GM12872 (cell line): ENCODE measurements at regions not wholly inside any gene's neighbourhood (a gene's known extent, or its start where the extent isn't known, plus 50 kb on each side); places are given as distances from the start of the nearest gene placed in this dataset.

ENCODE experiments used
- TF ChIP-seq, protein P1 (sequence below): IDR thresholded peaks from 3 replicates; pipeline ENCODE4 v1.5.1; 2011; ENCODE audit warnings: low read depth, mild to moderate bottlenecking, low read length, moderate library complexity; ENCODE audit not compliant: insufficient read depth

DNA sequence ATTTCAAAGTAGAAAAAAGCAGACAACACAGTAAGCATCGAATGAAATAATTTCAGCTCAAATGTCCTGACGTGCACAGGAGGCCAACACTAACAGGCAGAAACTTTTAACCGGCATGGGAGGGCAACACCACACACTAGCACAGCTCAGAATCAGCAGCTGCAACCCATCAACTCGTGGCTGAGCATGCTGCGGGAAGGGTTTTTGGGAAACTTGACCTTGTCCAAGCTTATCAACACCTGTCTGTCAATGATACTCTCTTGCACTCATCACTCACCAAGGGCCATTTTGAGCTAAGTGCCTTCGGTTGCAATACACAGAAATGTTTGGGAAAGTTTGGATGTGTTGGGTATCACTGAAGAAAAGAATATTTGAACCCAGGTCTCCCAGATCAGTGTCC, 483.7 kb downstream of the TSHZ3 start:
- TF ChIP-seq, protein P1, sequence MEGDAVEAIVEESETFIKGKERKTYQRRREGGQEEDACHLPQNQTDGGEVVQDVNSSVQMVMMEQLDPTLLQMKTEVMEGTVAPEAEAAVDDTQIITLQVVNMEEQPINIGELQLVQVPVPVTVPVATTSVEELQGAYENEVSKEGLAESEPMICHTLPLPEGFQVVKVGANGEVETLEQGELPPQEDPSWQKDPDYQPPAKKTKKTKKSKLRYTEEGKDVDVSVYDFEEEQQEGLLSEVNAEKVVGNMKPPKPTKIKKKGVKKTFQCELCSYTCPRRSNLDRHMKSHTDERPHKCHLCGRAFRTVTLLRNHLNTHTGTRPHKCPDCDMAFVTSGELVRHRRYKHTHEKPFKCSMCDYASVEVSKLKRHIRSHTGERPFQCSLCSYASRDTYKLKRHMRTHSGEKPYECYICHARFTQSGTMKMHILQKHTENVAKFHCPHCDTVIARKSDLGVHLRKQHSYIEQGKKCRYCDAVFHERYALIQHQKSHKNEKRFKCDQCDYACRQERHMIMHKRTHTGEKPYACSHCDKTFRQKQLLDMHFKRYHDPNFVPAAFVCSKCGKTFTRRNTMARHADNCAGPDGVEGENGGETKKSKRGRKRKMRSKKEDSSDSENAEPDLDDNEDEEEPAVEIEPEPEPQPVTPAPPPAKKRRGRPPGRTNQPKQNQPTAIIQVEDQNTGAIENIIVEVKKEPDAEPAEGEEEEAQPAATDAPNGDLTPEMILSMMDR, result no peak

DNA sequence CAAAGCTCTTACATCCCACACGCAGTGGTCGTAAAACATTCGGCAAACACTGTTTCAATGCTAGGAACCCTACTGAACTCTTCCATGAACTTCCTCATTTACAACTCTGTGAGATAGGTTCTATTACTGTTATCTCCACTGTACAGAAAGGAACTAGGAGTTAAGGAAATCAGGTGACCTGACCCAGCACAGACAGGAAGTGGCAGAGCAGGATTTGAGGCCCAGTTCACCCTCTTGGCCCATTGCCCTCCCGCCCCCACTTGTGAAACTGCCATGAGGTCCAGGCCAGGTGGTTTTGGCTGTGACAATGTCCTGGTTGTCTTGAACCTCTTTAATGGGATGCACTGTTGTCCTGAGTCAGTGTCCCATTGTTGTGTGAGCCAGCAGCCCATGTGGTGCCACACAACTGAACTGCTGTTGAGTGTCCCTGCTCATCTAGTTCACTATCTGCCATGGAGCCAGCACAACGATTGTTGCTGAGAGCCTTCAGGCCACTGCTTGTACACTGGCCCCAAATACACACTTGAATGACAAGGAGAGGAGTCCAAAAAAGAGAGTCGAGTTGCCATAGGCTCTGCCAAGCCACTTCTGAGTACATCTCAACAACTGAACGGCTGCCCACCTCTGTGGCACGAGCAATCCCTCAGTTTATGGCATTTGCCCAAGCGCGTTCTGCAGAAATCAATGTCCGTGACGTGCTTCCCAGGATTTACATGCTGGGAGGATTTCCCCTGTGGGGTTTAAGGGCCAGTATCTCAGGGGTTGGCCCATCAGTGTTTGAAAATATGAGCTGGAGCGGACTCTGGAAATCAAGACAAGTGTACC, 484.6 kb downstream of the TSHZ3 start:
- TF ChIP-seq, protein P1, result no peak

DNA sequence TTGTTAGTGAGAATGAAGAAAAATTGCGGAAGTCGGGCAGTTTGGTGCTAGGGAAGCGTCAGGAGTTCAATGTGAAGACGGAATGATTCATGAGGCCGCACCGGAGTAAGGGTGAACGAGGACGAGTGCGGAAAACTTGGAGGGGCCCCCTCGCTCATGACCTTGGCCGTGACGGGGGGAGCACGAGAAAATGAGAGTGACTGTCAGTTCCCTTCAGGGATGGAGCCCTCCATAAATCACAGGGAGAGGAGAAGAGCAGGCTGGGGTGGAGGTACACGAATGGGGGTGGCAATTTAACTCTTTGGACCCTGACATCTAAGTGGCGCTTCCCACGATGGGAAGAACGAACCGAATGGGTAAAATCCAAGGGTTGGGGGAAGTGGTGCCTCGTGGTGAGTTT, 486.4 kb downstream of the TSHZ3 start:
- TF ChIP-seq, protein P1, result no peak

- TF ChIP-seq, protein P1, result no peak
Measured at GRCh38 chr19:30861919-30862318, 487.3 kb downstream of the TSHZ3 start.

- TF ChIP-seq, protein P1, result no peak
Measured at GRCh38 chr19:30857966-30858490, 485.8 kb downstream of the ZNF536 start.

- TF ChIP-seq, protein P1, result no peak
Measured at GRCh38 chr19:30857388-30857787, 485.2 kb downstream of the ZNF536 start.

DNA sequence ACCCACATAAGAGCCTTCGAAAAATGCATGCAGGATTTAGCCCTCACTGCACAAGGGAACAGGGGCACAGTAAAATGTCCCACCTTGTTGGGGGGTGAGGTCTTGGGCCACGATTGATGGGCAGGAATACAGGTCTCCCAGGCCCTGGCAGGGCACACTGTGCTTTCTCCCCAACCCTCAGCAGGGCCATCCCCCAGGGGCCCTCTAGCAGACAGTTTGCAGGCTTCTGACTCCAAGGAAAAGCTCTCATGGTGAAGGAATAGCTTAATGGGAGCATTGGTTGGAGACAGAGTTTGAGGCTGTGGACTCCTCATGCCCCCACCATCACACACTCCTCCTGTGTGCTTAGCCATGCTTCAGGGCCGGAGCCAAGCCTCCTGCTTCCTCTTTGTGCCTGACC, 484.6 kb downstream of the ZNF536 start:
- TF ChIP-seq, protein P1, result no peak
